Activated CD4-positive, alpha-beta T cell treated with anti-CD3 and anti-CD28 coated beads for 1 hour (primary cell): ENCODE measurements at regions not wholly inside any gene's neighbourhood (a gene's known extent, or its start where the extent isn't known, plus 50 kb on each side); places are given as distances from the start of the nearest gene placed in this dataset.

Experiments
- DNase-seq: peaks from one replicate; pipeline ENCODE4 v3.0.0-alpha.2; 2020

DNA sequence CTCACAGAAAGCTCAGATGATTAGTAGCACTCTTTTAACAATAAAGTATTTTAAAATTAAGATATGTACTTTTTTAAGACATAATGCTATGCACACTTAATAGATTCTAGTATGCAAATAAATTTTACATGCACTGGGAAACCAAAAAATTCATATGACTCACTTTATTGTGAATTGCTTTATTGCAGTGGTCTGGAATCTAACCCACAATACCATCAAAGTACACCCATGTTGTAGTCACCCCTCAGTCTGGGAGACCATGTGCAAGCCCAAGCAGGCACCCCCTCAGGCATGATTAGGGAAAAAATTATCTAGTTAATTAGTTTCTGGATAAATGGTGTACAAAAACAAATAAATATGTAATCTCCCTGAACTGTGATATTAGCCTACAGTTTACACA, 649.0 kb upstream of the HS6ST1 start:
- no peak for DNase-seq

GRCh38 chr2:128969374-128969773, 650.7 kb upstream of the HS6ST1 start:
- no peak for DNase-seq

- no peak for DNase-seq
These were observed 651.9 kb upstream of the HS6ST1 start for GRCh38 chr2:128970332-128971116.

DNA sequence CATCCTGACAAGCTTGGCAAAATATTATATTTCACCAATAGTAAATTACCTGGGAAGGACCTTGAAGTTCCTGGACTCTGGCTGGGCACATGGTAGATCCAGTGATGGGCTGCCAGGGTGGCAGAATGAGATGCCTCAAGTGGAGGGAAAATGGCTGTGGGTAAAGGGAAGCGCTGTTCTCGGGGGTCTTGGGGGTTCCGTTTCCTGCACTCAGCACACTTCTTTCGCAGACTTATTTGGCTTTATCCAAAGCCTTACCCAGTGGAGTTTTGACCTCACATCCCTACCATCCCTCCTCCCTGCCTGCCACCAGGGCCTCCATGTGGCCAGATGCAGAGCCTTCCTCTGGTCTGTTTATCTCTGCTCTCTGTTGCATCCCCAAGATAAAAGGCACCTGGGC, 654.9 kb upstream of the HS6ST1 start:
- DNase-seq: no peak

DNA sequence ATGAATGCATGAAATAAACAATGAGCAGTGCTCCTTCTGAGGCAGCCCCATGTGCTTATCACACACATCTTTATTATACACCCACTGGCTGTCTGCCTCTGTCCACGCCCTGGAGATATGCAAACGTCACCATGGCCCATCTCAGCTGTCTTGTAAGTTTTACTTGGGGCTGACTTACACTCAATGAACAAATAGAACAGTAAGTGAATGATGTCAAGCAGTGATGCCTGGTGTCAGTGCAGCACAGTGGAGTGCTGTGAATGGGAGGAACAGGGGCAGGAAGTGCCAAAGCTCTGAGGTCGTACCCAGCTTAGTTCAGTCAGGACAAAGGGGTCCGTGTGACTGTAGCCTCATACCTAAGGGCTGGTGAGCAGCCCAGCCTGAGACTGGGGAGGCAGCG, 659.5 kb upstream of the HS6ST1 start:
- DNase-seq: no peak

- no peak for DNase-seq
These were observed 660.5 kb upstream of the HS6ST1 start for GRCh38 chr2:128979182-128979581.

GRCh38 chr2:128980475-128980874, 661.8 kb upstream of the HS6ST1 start:
- DNase-seq: no peak

- no peak for DNase-seq
These were observed 662.7 kb upstream of the HS6ST1 start for GRCh38 chr2:128981353-128981752.

- no peak for DNase-seq
These were observed 663.3 kb upstream of the HS6ST1 start for GRCh38 chr2:128982001-128982400.

GRCh38 chr2:128982670-128983069, 664.0 kb upstream of the HS6ST1 start:
- DNase-seq: no peak

- DNase-seq: no peak
These were observed 664.4 kb upstream of the HS6ST1 start for GRCh38 chr2:128983094-128983493.

DNA sequence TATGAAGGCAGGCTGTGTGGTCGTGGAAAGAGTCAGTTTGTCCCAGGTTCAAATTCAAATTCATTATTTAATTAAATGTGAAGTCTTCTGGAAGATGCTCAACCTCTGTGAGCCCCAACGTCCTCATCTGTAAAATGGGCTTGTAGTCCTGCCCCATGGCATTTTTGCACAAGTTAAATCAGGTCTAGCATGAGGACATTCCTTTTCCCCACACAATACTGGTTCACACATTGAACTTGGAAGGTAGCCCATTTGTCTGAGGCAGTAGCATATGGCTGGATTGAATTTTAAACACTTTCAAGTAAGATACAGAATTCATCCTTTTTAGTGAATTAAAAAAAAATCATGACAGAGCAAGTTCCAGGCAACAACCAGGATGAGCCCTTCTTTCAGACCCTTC, 665.4 kb upstream of the HS6ST1 start:
- DNase-seq: no peak

DNA sequence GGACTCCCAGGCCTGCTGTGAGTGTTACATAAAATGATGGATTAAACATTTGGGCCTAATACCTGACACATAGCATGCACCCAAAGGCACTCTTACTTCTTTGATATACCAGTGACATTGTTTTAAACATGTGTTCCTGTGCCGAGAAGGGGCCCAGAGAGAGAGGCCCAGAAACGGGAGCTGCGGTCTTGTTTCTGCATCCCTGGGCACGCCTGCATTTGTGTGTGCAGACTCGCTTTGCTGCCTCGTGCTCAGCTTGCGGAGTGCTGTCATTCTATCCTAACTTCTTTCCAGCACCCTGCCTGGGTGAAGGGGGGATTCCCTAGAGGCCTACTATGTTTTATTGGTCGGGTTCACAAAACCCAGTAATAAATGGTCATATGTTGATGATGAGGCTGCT, 666.2 kb upstream of the HS6ST1 start:
- no peak for DNase-seq

- DNase-seq: no peak
These were observed 667.5 kb upstream of the HS6ST1 start for GRCh38 chr2:128986026-128986715.

DNA sequence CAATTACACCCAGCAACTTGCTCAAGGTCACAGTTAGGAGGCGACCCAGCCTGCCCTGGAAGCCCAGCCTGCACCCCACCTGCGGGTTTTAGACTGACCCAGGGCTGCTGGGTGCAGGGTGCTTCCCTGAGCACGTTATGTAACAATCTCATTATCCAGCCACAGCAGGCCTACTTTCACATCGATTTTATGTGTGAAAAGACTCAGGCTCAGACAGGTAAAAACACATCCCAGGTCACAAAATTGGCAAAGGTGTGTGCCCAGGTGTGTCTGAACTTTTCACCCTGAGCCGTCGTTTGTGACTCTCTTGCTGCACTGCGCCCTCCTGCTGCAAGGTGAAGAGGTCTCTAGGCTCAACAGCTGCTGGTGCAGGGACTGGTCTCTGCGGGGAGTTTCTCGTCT, 668.2 kb upstream of the HS6ST1 start:
- DNase-seq: no peak

DNA sequence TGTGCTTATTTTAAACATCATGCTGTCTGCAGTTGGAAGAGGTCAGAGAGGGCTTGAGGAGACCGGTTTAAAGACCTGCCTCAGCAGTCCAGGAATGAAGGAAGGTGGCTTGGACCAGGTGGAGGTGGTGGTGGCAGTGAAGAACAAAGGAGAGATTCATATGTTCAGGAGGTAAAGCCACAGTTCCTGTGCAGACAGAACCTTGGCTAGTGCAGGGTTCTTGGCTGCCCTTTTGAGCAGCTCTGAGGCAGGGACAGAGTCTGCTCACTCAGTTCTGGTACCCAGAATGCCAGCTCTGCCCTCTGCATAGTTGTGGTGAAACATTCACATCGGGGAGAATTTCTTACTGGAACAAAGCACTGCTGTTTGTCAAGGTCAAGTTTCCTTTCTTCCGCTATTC, 669.7 kb upstream of the HS6ST1 start:
- no peak for DNase-seq

GRCh38 chr2:128988967-128989366, 670.3 kb upstream of the HS6ST1 start:
- no peak for DNase-seq

DNA sequence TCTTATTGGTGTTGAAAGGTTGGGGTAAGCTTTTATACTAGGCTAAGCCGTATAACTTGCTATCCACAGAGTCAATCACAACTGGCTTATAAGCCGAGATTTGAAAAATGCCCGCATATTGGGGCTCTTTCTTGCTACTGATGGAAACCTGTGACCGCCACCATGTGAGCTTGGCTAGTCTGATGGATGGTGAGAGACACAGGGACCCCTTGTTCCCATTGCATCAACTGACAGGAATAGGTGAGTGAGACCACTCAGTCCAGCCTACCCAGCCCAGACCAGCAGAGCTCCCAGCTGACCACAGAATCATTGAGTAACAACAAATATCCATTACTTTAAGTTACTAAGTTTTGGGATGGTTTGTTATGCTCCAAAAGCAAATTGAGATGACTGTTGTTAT, 676.4 kb upstream of the HS6ST1 start:
- DNase-seq: no peak

- DNase-seq: no peak
These were observed 677.4 kb upstream of the HS6ST1 start for GRCh38 chr2:128996078-128996477.

- DNase-seq: no peak
These were observed 678.6 kb upstream of the HS6ST1 start for GRCh38 chr2:128997166-128997866.

GRCh38 chr2:129001926-129002325, 683.3 kb upstream of the HS6ST1 start:
- no peak for DNase-seq

- no peak for DNase-seq
These were observed 684.1 kb upstream of the HS6ST1 start for GRCh38 chr2:129002751-129003150.

DNA sequence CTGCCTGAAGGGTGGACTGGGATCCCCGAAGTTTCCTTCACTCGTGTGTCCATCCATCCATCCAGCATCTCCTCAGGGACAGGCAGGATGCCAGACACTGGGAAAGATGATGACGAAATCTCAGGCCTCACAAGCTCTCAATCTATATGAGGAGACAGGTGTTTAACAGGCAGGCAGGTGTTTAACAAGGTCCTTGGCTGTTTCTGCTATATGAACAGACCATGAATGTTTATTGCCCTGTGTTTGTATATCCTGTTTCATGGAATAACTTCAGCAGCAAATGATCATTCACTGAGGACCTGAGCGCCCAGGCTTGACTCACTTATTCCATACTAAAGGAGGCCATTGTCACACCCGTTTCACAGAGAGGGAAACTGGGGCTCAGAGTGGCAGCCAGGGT, 685.8 kb upstream of the HS6ST1 start:
- DNase-seq: no peak

- DNase-seq: no peak
These were observed 686.3 kb upstream of the HS6ST1 start for GRCh38 chr2:129004940-129005490.
